H1 (cell line): ENCODE measurements at regions not wholly inside any gene's neighbourhood (a gene's known extent, or its start where the extent isn't known, plus 50 kb on each side); places are given as distances from the start of the nearest gene placed in this dataset.

ENCODE experiments used
- CTCF ChIA-PET: fragments of 300-600 bp; sonication (Branson Sonifier 250); formaldehyde crosslinking; loops from one replicate; lab custom pipeline; 2021; ENCODE audit not compliant: partially characterized antibody; lab: Charles Lee
- POLR2A ChIA-PET: fragments of 300-600 bp; sonication (Branson Sonifier 250); formaldehyde crosslinking; loops from one replicate; lab custom pipeline; 2021; ENCODE audit warnings: inconsistent platforms; ENCODE audit not compliant: partially characterized antibody; lab: Charles Lee
- DNase-seq, 2 experiments: peaks; one replicate each; pipeline versions ENCODE4 v3.0.0 to v3.0.0-alpha.2; 2010 to 2022; ENCODE audit warnings: low spot score in 2 of 2, low read depth in 1 of 2, mixed read lengths in 1 of 2
- FAIRE-seq: peaks from 2 replicates; lab custom pipeline; 2011; peaks lifted over from hg19 to GRCh38; lab: Jason Lieb, UNC
- H2AFZ ChIP-seq: 2 replicates; pipeline ENCODE4 v1.8.1; 2012; ENCODE audit warnings: low read length, inconsistent platforms
- H2AK5ac ChIP-seq: 2 replicates; pipeline ENCODE4 v1.6.1; 2013; ENCODE audit warnings: low read depth, low read length
- H2BK120ac ChIP-seq: replicated peaks from 2 replicates; pipeline ENCODE3; 2013; ENCODE audit warnings: low read depth, low read length, inconsistent platforms
- H2BK12ac ChIP-seq: 2 replicates; pipeline ENCODE4 v1.6.1; 2013; ENCODE audit warnings: low read depth, low read length
- H2BK15ac ChIP-seq: 2 replicates; pipeline ENCODE4 v1.6.1; 2013; ENCODE audit warnings: low read length
- H2BK20ac ChIP-seq: 2 replicates; pipeline ENCODE4 v1.6.1; 2013; ENCODE audit warnings: low read length
- H2BK5ac ChIP-seq: 2 replicates; pipeline ENCODE4 v1.6.1; 2013; ENCODE audit warnings: low read depth, low read length
- H3K14ac ChIP-seq: 2 replicates; pipeline ENCODE4 v1.6.1; 2013; ENCODE audit warnings: inconsistent platforms; ENCODE audit not compliant: insufficient read length
- H3K18ac ChIP-seq: 2 replicates; pipeline ENCODE4 v1.6.1; 2013; ENCODE audit warnings: low read length; ENCODE audit errors: extremely low read depth
- H3K23ac ChIP-seq: 2 replicates; pipeline ENCODE4 v1.6.1; 2013; ENCODE audit warnings: inconsistent platforms; ENCODE audit not compliant: insufficient read length
- H3K23me2 ChIP-seq: 2 replicates; pipeline ENCODE4 v1.6.1; 2013; ENCODE audit warnings: low read depth, low read length
- H3K27ac ChIP-seq: 2 replicates; pipeline ENCODE4 v1.6.1; 2011; ENCODE audit warnings: low read depth, low read length, inconsistent platforms
- H3K27me3 ChIP-seq, 4 experiments: replicated peaks in 1 of 4; 1 replicate in 1 of 4; 2 replicates in 3 of 4; pipeline versions ENCODE4 v1.6.1 to v1.8.1; 2011 to 2013; ENCODE audit warnings: low read length in 3 of 4, mild to moderate bottlenecking in 3 of 4, inconsistent platforms in 2 of 4, mixed read lengths in 2 of 4, moderate library complexity in 1 of 4; ENCODE audit not compliant: control insufficient read depth in 3 of 4, insufficient read depth in 3 of 4; ENCODE audit errors: extremely low read depth in 1 of 4
- H3K36me3 ChIP-seq, 4 experiments: 2 replicates each; pipeline versions ENCODE4 v1.6.1 to v1.8.1; 2011 to 2013; ENCODE audit warnings: mild to moderate bottlenecking in 4 of 4, low read length in 3 of 4, moderate library complexity in 2 of 4, control low read depth in 1 of 4, inconsistent platforms in 1 of 4; ENCODE audit not compliant: insufficient read depth in 4 of 4, control insufficient read depth in 2 of 4
- H3K4ac ChIP-seq: replicated peaks from 2 replicates; pipeline ENCODE3; 2013; ENCODE audit warnings: low read length, low read depth, mixed read lengths, inconsistent platforms; ENCODE audit not compliant: insufficient read length
- H3K4me1 ChIP-seq, 4 experiments: replicated peaks in 1 of 4; 1 replicate in 1 of 4; 2 replicates in 3 of 4; pipeline versions ENCODE4 v1.6.1 to v1.8.1; 2011 to 2013; ENCODE audit warnings: low read length in 3 of 4, inconsistent platforms in 2 of 4, mixed read lengths in 1 of 4; ENCODE audit not compliant: insufficient read depth in 4 of 4, control insufficient read depth in 3 of 4
- H3K4me2 ChIP-seq, 2 experiments: 2 replicates each; pipeline versions ENCODE4 v1.6.1 to v1.8.1; 2011 to 2013; ENCODE audit warnings: low read depth in 2 of 2, low read length in 2 of 2, control low read depth in 1 of 2, inconsistent platforms in 1 of 2, mild to moderate bottlenecking in 1 of 2; ENCODE audit not compliant: insufficient read depth in 1 of 2
- H3K4me3 ChIP-seq, 4 experiments: fragments of 200-600, 300-600 bp in 1 of 4; sonication (generic), shearing (Covaris generic), sonication (Bioruptor Twin) in 1 of 4; 2 replicates each; pipeline versions ENCODE4 v1.5.1 to v1.8.1; 2011 to 2016; ENCODE audit warnings: low read length in 4 of 4, low read depth in 3 of 4, control low read depth in 2 of 4, inconsistent platforms in 2 of 4, mild to moderate bottlenecking in 2 of 4, mixed read lengths in 1 of 4, moderate library complexity in 1 of 4; ENCODE audit not compliant: insufficient read depth in 2 of 4; ENCODE audit errors: extremely low read depth in 1 of 4
- H3K56ac ChIP-seq: replicated peaks from 2 replicates; pipeline ENCODE3; 2013; ENCODE audit warnings: low read depth, mild to moderate bottlenecking, mixed read lengths, low read length, inconsistent platforms; ENCODE audit not compliant: insufficient read length
- H3K79me1 ChIP-seq: 2 replicates; pipeline ENCODE4 v1.6.1; 2013; ENCODE audit warnings: low read depth, low read length, control low read depth
- H3K79me2 ChIP-seq, 2 experiments: 2 replicates each; pipeline versions ENCODE4 v1.6.1 to v1.8.1; 2012 to 2013; ENCODE audit warnings: low read length in 2 of 2, mild to moderate bottlenecking in 2 of 2, inconsistent platforms in 1 of 2; ENCODE audit not compliant: insufficient read depth in 2 of 2, control insufficient read depth in 1 of 2
- H3K9ac ChIP-seq, 4 experiments: replicated peaks in 1 of 4; 1 replicate in 1 of 4; 2 replicates in 3 of 4; pipeline versions ENCODE4 v1.6.1 to v1.8.1; 2011 to 2013; ENCODE audit warnings: low read depth in 3 of 4, low read length in 3 of 4, control low read depth in 2 of 4, mild to moderate bottlenecking in 2 of 4, moderate library complexity in 2 of 4, inconsistent platforms in 1 of 4; ENCODE audit errors: extremely low read depth in 1 of 4
- H3K9me3 ChIP-seq, 2 experiments: 2 replicates each; pipeline versions ENCODE4 v1.6.1 to v1.8.1; 2012 to 2013; ENCODE audit warnings: mild to moderate bottlenecking in 2 of 2, moderate library complexity in 2 of 2, control low read depth in 1 of 2, inconsistent platforms in 1 of 2, low read depth in 1 of 2, low read length in 1 of 2, mixed read lengths in 1 of 2; ENCODE audit not compliant: insufficient read depth in 2 of 2
- H4K20me1 ChIP-seq, 2 experiments: replicated peaks in 1 of 2; 2 replicates each; pipeline versions ENCODE3 to v1.8.1; 2011 to 2013; ENCODE audit warnings: inconsistent platforms in 2 of 2, low read length in 2 of 2, mild to moderate bottlenecking in 1 of 2; ENCODE audit not compliant: insufficient read depth in 2 of 2, control insufficient read depth in 1 of 2
- H4K5ac ChIP-seq: 2 replicates; pipeline ENCODE4 v1.6.1; 2013; ENCODE audit warnings: low read length, low read depth, mixed read lengths, inconsistent platforms; ENCODE audit not compliant: insufficient read length
- H4K8ac ChIP-seq: 2 replicates; pipeline ENCODE4 v1.8.0; 2013; ENCODE audit warnings: mild to moderate bottlenecking, moderate library complexity, low read length, inconsistent platforms; ENCODE audit not compliant: insufficient read depth; ENCODE audit errors: extremely low read depth
- H4K91ac ChIP-seq: replicated peaks from 2 replicates; pipeline ENCODE3; 2013; ENCODE audit warnings: low read length, mixed read lengths, inconsistent platforms; ENCODE audit not compliant: insufficient read length
- EGR1 ChIP-seq: IDR thresholded peaks from 2 replicates; pipeline ENCODE4 v1.6.1; 2011; ENCODE audit warnings: low read depth, low read length, borderline replicate concordance
- GTF2F1 ChIP-seq: IDR thresholded peaks from 2 replicates; pipeline ENCODE4 v1.6.1; 2012; ENCODE audit warnings: low read depth, low read length, improper control_type of control experiment, borderline replicate concordance
- HDAC2 ChIP-seq, 2 experiments: fragments of 300-600 bp in 1 of 2; sonication (generic) in 1 of 2; IDR thresholded peaks; 2 replicates each; pipeline ENCODE4 v1.6.1; 2011 to 2012; ENCODE audit warnings: low read depth in 2 of 2, low read length in 2 of 2, mild to moderate bottlenecking in 2 of 2, moderate library complexity in 2 of 2, borderline replicate concordance in 1 of 2, inconsistent platforms in 1 of 2
- JUND ChIP-seq: IDR thresholded peaks from 2 replicates; pipeline ENCODE4 v1.6.1; 2011; ENCODE audit warnings: mild to moderate bottlenecking, improper control_type of control experiment, low read length
- NRF1 ChIP-seq: IDR thresholded peaks from 2 replicates; pipeline ENCODE4 v1.6.1; 2011; ENCODE audit warnings: mild to moderate bottlenecking, low read depth, low read length, improper control_type of control experiment
- POU5F1 ChIP-seq: IDR thresholded peaks from 2 replicates; pipeline ENCODE4 v1.6.1; 2011; ENCODE audit warnings: low read depth, mild to moderate bottlenecking, low read length, moderate library complexity
- RBBP5 ChIP-seq: IDR thresholded peaks from 2 replicates; pipeline ENCODE4 v1.7.1; 2012; ENCODE audit warnings: low read depth, mild to moderate bottlenecking, inconsistent platforms, low read length, moderate library complexity, borderline replicate concordance
- WGBS, 2 experiments: shearing (Covaris generic) in 1 of 2; methylation state at CpG; one replicate each; pipeline versions ENCODE4 v1.1.6 to v1.1.7; 2013 to 2015; ENCODE audit warnings: low lambda C conversion rate in 2 of 2, mixed read lengths in 2 of 2, inconsistent platforms in 1 of 2, low coverage in 1 of 2, missing lambda C conversion rate in 1 of 2; ENCODE audit not compliant: insufficient replicate concordance in 2 of 2, insufficient coverage in 1 of 2, insufficient read length in 1 of 2; ENCODE audit errors: extremely low coverage in 1 of 2, missing lambda C conversion rate in 1 of 2; 5-methylcytosine and 5-hydroxymethylcytosine counted together
- TF ChIP-seq, protein P1 (sequence below): IDR thresholded peaks from 2 replicates; pipeline ENCODE4 v1.6.1; 2011; ENCODE audit warnings: low read depth, mild to moderate bottlenecking, low read length; ENCODE audit not compliant: insufficient read depth
- TF ChIP-seq, protein P2 (sequence below): IDR thresholded peaks from 2 replicates; pipeline ENCODE4 v1.6.1; 2011; ENCODE audit warnings: low read length, improper control_type of control experiment

DNA sequence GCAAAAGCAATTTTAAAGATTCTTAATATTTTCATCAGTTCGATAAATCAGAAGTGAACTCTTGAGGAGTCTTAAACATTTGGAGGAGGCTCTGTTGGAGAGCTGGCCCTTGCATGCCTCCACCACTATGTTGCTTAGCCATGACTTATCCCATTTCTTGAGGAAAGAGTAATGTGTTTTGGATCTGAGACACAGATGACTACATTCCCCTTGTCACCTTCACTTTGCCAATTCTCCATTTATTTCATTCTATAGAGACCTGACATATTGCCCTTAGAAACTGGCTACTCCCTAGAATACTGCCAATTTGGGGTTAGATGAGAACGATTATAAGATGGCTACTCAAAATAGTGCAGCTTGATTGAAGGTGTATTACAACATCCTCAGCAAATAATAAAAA lies 157.4 kb upstream of the TMEM260 start:
- Histone ChIP-seq H3K14ac (no peak overlapping the region), H3K56ac (no peak overlapping the region), H4K91ac (no peak overlapping the region), H3K4me3 (no peak overlapping the region), H3K79me2 (no peaks in the 10 kb centered on the region), H3K4me1 (no peaks in the 10 kb centered on the region; a peak in 2 of 7 replicates), H2BK12ac (no peak overlapping the region), H3K18ac (no peak overlapping the region), H3K27ac (no peak overlapping the region), H2BK120ac (no peak overlapping the region), H4K20me1 (no peaks in the 10 kb centered on the region), H3K4ac (no peak overlapping the region), H2BK15ac (no peak overlapping the region), H3K36me3 (no peaks in the 10 kb centered on the region), H4K8ac (no peak overlapping the region), H2BK20ac (no peak overlapping the region), H2AFZ (no peak overlapping the region), H3K9ac (no peak overlapping the region), H3K23me2 (no peaks in the 10 kb centered on the region), H3K23ac (no peak overlapping the region), H3K27me3 (no peaks in the 10 kb centered on the region), H4K5ac (no peak overlapping the region), H3K79me1 (no peaks in the 10 kb centered on the region), H3K4me2 (no peak overlapping the region), H2AK5ac (no peak overlapping the region), H2BK5ac (no peak overlapping the region), H3K9me3 (no peaks in the 10 kb centered on the region; a peak in 1 of 4 replicates)
- FAIRE-seq: no peak
- WGBS, 2 experiments: 92% methylated on average over 2 of the region's 2 CpGs; no CpG with 5 or more reads in 1 of the 2 experiments
- DNase-seq: no peak
- ChIA-PET CTCF (interaction anchor here (0.5 to 2.3 kb wide), 34 partner anchors 8 to 984 kb away, joined by 3 to 15 read pairs (median 3); no protein-coding TSS in a partner anchor), POLR2A (no interaction called here)
- TF ChIP-seq, protein P1, sequence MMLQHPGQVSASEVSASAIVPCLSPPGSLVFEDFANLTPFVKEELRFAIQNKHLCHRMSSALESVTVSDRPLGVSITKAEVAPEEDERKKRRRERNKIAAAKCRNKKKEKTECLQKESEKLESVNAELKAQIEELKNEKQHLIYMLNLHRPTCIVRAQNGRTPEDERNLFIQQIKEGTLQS: no peak
- TF ChIP-seq JUND (no peak), EGR1 (no peak), POU5F1 (no peak), HDAC2 (IDR thresholded peaks at IDR 0.05; ENCODE audit: borderline replicate concordance in 1 of 2, low read depth in 2 of 2, low read length in 2 of 2) (no peak), RBBP5 (no peak), GTF2F1 (no peak), NRF1 (no peak)
- TF ChIP-seq, protein P2, sequence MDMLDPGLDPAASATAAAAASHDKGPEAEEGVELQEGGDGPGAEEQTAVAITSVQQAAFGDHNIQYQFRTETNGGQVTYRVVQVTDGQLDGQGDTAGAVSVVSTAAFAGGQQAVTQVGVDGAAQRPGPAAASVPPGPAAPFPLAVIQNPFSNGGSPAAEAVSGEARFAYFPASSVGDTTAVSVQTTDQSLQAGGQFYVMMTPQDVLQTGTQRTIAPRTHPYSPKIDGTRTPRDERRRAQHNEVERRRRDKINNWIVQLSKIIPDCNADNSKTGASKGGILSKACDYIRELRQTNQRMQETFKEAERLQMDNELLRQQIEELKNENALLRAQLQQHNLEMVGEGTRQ: no peak
